AG04449 (cell line): ENCODE measurements at regions not wholly inside any gene's neighbourhood (a gene's known extent, or its start where the extent isn't known, plus 50 kb on each side); places are given as distances from the start of the nearest gene placed in this dataset.

Source experiments
- CTCF ChIA-PET: fragments of 350-600 bp; formaldehyde crosslinking; extraction: SDS; loops from one replicate; lab custom pipeline; 2021; ENCODE audit warnings: antibody characterized with exemption; lab: Yijun Ruan, JAX
- POLR2A ChIA-PET: fragments of 400-600, 350-600 bp; formaldehyde crosslinking; extraction: SDS; loops from one replicate; lab custom pipeline; 2020; ENCODE audit warnings: antibody characterized with exemption, inconsistent platforms; lab: Yijun Ruan, JAX
- DNase-seq: peaks from one replicate; pipeline ENCODE4 v3.0.0-alpha.2; 2010; ENCODE audit warnings: low read depth, low spot score
- H3K4me3 ChIP-seq: 2 replicates; pipeline ENCODE4 v1.5.1; 2011; ENCODE audit warnings: low read depth, mild to moderate bottlenecking, control low read depth, low read length
- CTCF ChIP-seq: IDR thresholded peaks from one replicate; pipeline ENCODE4 v1.5.1; 2011; ENCODE audit warnings: mild to moderate bottlenecking, moderate library complexity, low read length, control low read depth, inconsistent platforms; ENCODE audit not compliant: insufficient read depth; ENCODE audit errors: missing control alignments

GRCh38 chr3:34582055-34582454 is 783.6 kb downstream of the PDCD6IP start:
- no peak for TF ChIP-seq CTCF
- DNase-seq, result no peak
- ChIA-PET CTCF (no interaction called here), POLR2A (interaction anchor here (0.6 kb wide), 1 partner anchor 105 kb away, joined by 3 read pairs; no protein-coding TSS in a partner anchor)
- H3K4me3 ChIP-seq, result no peak overlapping the region

GRCh38 chr3:34583451-34583850 is 785.0 kb downstream of the PDCD6IP start:
- POLR2A ChIA-PET, result no interaction called here
- CTCF ChIA-PET, result no interaction called here
- no peak for DNase-seq
- TF ChIP-seq CTCF, result no peak
- no peak overlapping the region for H3K4me3 ChIP-seq

- no peak overlapping the region for H3K4me3 ChIP-seq
- CTCF ChIA-PET, result no interaction called here
- no peak for DNase-seq
- POLR2A ChIA-PET, result no interaction called here
- no peak for TF ChIP-seq CTCF
Measured at GRCh38 chr3:34584971-34585370, 786.5 kb downstream of the PDCD6IP start.

DNA sequence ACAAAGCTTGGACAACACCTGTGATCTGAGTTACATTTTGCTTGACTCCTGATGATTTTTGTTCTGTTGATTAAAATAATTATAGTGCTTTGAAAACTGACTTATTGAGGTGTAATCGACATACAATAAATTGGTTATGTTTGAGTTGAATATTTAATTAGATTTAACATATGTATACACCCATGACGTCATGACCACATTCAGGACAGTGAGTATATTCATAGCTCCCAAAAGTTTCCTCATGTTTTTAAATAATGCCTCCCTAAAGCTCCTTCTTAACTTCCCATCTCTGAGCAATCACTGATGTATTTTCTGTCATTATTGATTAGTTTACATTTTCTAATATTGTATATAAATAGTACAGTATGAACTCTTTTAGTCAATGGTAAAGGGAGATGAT is 801.2 kb downstream of the PDCD6IP start:
- TF ChIP-seq CTCF, result no peak
- DNase-seq, result no peak
- H3K4me3 ChIP-seq, result no peak overlapping the region
- ChIA-PET POLR2A (interaction anchor here (0.6 kb wide), 1 partner anchor 232 kb away, joined by 3 read pairs; no protein-coding TSS in a partner anchor), CTCF (no interaction called here)

- TF ChIP-seq CTCF, result no peak
- no peak overlapping the region for H3K4me3 ChIP-seq
- ChIA-PET POLR2A (no interaction called here), CTCF (no interaction called here)
- no peak for DNase-seq
Measured at GRCh38 chr3:34619990-34620389, 821.6 kb downstream of the PDCD6IP start.

DNA sequence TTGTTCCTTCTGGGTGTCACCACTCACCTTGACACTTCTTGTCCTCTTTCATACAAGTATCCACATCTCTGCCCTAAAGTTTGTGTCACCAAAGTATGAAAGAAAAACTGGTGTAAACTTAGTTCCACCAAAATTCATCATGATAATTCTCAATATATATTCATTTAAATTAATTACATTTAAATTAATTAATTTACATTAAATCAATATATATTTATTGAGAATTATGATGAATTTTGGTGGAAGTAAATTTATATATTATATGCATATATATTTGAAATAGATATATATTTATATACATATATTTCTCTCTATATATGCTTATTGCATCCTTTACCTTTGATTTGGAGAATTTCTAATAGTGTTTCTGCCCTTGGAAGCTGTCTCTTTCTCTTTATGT is 828.3 kb downstream of the PDCD6IP start:
- DNase-seq, result no peak
- CTCF ChIA-PET, result no interaction called here
- H3K4me3 ChIP-seq, result no peak overlapping the region
- POLR2A ChIA-PET, result no interaction called here
- no peak for TF ChIP-seq CTCF
